ENCODE measurements at regions not wholly inside any gene's neighbourhood (a gene's known extent, or its start where the extent isn't known, plus 50 kb on each side); places are given as distances from the start of the nearest gene placed in this dataset.

- no peak for DNase-seq
Observed at GRCh38 chr3:6124875-6125274, 736.0 kb upstream of the GRM7 start.

- DNase-seq, result no peak
Observed at GRCh38 chr3:6125520-6125919, 735.4 kb upstream of the GRM7 start.

- DNase-seq, result no peak
Observed at GRCh38 chr3:6132684-6133432, 728.1 kb upstream of the GRM7 start.

DNA sequence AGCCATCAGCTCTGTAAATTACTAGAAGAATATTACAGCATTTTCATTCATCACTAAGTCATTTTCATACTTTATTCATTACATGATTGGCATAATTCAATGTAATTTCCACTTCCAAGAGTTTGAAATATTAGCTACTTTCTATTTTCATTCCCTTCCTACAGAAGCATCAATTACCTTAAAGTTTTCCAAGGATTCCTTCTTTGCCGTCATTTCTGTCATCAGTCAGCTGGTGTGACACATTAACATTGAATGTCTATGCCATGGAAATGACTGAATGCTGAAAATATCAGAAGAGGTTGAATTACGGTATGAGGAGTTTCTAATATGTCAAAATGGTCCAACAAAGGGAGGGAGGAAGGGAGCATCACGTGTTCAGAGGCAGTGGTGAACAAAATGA is 718.2 kb upstream of the GRM7 start:
- DNase-seq, result no peak

- DNase-seq, result no peak
Observed at GRCh38 chr3:6147883-6148282, 713.0 kb upstream of the GRM7 start.

DNA sequence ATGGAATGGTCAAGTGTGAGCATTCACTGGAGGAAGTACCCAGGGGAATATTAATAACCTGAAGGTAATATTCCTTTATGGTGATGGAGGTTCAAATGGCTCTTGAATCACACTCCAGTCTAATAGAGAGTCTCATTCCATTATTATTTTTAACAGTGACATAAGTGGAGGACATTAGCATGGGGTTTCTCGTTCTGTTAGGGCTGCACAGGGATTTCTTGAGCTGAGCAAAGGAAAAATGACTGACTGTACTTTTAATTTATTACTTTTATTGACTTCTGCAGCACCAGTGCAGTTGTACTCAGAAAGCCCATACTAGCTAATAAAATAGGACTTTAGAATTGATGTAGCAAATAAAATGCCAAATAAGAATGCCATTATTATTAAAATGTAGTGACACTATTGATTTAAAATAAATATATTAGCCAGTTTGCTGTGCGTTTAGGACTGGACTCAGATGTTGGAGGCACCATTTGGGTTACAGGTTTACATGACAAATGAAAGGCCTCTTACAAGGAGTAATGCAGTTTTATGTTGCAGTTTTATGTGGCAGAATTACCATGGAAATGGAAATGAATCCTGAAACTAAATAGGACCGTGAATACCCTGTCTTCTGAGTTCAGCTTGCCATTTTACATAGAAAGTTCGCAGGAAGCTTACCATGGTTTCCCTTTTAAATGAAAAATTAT is 705.1 kb upstream of the GRM7 start:
- DNase-seq, result no peak

DNA sequence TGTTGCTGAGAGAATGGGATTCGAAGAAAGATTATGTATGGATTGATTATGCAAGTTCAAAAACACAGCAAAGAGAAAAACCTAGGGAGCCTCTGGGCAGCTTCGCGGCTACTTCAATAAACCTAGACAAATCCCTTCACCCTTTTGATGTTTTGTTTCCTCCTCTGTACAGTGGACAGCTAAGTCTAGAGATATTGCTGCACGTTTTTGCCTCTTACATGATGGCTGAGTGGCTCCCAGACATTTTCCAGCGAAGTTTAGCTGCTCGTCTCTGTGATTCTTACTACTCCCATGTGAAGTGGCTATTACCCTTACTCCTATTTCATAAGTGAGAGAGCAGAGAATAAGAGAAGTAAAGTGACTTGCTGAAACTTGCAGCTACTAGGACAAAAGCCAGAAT is 695.0 kb upstream of the GRM7 start:
- no peak for DNase-seq

GRCh38 chr3:6168256-6168655 is 692.7 kb upstream of the GRM7 start:
- DNase-seq, result no peak

- DNase-seq, result no peak
Observed at GRCh38 chr3:6172871-6173642, 687.9 kb upstream of the GRM7 start.

GRCh38 chr3:6177417-6177816 is 683.5 kb upstream of the GRM7 start:
- no peak for DNase-seq

- DNase-seq, result no peak
Observed at GRCh38 chr3:6179761-6180160, 681.2 kb upstream of the GRM7 start.

DNA sequence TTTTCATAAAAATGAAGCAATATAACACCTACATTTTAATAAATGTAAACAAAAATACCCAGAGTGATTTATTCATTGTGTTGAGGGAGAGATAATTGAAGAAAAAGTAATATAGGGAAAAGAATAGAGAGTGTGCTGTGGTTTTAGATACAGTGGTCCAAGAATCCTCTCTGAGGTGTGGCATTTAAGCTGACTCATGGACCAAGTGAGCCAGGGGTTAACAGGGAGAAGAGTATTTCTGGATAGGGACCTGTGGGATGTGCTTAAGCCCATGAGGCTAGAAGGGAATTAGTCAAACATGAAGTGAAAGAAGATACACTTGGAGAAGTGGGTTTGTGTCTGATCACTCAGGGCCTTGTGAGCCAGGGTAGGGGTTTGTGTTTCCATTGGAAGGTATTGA is 680.7 kb upstream of the GRM7 start:
- DNase-seq, result no peak

GRCh38 chr3:6182476-6182875 is 678.4 kb upstream of the GRM7 start:
- DNase-seq, result no peak

DNA sequence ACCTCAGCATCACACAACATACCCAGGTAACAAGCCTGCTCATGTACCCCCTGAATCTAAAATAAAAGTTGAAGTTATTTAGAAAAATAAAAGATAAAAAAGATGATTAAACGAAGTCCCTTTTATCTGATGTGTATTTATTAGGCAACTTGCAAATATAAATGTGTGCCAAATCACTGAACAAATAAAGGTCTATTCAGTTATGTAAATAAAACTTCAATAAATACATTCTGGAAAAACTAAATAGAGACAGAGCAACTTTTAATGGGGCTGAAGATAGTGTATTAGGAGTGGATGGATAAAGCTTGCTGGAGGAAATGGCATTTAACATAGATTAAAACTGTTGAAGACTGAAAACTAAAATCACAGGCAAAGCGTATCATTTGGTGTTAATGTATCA is 678.0 kb upstream of the GRM7 start:
- DNase-seq, result no peak

DNA sequence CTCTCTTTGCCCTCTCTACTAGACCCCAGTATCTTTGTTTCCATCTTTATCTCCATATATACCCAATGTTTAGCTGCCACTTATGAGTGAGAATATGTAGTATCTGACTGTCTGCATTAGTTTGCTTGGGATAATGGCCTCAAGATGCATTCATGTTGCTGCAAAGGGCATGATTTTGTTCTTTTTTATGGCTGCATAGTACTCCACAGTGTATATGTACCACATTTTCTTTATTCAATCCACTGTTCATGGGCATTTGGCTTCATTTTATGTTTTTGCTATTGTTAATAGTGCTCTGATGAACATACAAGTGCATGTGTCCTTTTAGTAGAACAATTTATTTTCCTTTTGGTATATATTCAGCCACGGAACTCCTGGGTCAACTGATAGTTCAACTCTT is 671.5 kb upstream of the GRM7 start:
- no peak for DNase-seq

- no peak for DNase-seq
Observed at GRCh38 chr3:6204891-6205290, 656.0 kb upstream of the GRM7 start.

- DNase-seq, result no peak
Observed at GRCh38 chr3:6216135-6217026, 644.5 kb upstream of the GRM7 start.

DNA sequence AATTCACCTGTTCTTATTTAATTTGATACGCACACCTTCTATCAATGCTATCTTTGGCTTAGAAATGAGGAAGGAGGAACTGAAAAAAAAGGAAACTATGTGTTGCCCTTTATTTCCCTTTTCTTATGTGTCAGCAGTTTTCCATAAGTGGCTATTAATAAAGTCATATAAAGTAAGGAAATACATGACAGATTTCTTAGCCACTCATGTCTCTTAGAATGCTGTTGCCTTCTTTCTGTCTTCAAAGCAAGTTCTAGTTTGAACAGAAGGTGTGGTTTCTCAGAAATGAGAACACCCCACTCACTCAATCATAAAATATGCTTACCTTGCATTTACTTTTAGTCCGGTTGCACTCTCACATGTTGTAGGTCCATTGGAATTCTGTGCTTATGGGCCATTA is 640.5 kb upstream of the GRM7 start:
- DNase-seq, result no peak

- DNase-seq, result no peak
Observed at GRCh38 chr3:6222069-6222468, 638.8 kb upstream of the GRM7 start.

DNA sequence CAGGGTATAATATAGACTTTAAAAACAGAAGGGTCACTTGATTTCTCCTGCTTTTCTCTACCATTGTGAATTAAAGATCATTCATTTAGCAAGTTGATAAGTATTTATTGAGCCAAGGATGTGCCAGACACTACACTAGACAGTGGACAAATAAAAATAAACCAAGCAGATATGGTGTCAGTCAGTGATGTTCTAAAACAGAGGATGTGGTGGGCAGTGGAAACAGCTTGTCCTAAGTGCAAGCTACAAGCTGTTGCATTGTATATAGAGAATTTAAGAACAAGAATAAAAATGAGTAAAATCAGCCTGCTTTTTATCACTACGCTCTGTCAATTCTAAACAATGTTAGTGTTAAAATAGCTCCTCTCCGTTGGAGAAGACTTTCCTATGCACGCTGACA is 637.3 kb upstream of the GRM7 start:
- no peak for DNase-seq

- no peak for DNase-seq
Observed at GRCh38 chr3:6228958-6229683, 631.8 kb upstream of the GRM7 start.

DNA sequence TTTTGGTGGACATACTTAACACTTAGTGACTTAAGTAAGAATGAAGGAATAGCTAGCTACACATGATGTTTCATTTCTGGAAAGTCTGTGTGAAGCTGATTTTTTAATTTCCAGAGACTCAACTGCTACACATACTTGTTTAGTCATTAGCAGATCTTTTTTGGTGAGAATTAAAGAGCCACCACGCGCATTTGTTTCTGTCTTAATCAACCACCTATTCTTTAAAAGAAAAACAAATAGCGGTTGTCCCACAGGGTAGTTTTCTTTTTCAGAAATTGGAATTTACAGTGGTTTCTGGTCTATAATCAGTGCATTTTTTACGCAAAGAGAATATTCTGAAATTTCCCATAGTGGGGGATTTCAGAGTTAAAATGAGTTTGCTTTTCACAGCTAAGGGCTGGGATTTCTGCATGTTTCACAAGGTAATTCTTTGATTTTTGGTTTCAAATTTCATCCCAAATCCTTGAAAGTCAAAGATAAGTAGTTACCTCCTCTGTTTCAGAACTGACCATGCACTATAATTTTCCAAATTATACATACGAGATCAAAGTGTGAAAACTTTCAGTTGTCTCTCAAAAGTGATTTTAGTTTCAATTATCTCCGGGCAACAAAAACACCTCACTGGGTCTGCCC is 631.0 kb upstream of the GRM7 start:
- no peak for DNase-seq

All from NCI-H1436 (cell line).